Left renal cortex interstitium (tissue), 4 donors: ENCODE measurements at regions not wholly inside any gene's neighbourhood (a gene's known extent, or its start where the extent isn't known, plus 50 kb on each side); places are given as distances from the start of the nearest gene placed in this dataset.

Experiments
- DNase-seq, 4 donors: peaks; one replicate each; pipeline ENCODE4 v3.0.0-alpha.2; 2013; ENCODE audit warnings: low read depth in 4 of 4, low spot score in 2 of 4, missing footprints in 1 of 4

DNA sequence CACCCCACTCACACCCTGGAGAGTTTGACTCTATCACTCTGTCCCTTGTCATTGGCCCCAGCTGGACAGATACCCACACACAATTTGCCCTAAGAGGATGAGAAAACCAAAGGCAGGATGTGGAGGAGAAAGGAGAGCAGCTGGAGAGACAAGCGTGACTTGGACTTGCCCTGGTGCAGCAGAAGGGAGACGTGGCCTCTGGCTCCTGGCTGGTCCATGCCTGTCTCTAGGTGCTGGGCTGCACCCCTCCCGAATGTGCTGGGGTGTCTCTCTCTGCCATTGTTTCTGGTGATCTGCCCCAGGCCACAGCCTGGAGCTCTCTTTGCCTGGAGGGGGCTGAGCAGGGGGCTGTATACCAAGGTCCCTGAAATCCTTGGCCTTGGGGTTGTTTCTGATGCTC lies 88.7 kb upstream of the HDAC4 start:
- DNase-seq = no peak

DNA sequence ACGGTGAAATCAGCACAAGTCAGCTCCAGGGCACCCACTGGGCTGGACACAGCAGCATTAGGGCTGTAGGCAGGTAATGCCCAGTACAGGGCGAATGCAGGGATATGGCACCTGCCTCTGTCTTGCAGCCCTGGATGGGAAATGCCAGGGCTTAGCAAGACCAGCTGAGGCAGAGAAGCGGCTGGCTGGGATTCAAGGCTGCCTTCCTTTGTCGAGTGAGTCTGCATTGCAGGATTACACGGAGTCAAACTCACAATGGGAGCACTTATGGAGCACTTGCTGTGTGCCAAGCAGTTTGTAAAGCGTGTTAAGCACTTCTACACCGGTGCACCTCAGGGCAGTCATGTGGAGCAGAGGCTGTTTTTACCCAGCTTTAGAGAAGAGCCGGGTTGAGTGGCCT lies 87.3 kb upstream of the HDAC4 start:
- no peak for DNase-seq

DNA sequence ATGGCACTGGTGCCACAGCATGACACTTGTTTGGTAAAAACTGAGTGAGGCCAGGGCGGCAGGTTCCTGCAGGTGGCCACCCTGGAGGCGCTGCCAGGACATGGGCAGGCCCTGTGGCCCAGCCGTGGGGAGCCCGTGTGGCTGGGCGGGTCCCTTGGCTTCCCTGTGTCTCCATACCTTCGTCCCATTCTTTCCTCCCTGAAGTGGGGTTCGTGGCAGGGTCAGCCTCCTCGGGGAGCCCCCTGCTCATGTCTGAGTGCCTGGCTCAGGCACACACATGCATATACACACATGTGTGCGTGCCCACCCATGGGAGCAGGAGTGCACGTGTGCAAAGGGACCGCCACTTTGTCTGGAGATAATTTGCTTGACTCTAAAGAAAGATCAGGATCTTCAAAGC lies 86.5 kb upstream of the HDAC4 start:
- no peak for DNase-seq

DNA sequence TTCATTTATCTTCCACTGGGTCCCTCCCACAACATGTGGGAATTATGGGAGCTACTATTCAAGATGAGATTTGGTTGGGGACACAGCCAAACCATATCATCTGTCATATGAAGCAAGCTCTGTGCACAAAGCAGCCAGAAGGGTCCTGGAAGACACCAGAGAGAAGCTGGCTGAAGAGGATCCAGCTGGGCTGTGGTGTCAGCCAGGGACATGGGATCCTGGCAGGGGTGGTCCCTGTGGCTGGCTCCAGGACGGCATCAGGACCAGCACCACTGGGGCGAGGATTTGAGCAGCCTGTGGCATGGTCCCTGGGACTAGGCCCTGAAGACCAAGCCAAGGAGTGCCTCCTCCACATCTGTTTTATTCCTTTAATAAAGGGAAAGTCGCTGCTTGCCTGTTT lies 84.8 kb upstream of the HDAC4 start:
- no peak for DNase-seq

DNA sequence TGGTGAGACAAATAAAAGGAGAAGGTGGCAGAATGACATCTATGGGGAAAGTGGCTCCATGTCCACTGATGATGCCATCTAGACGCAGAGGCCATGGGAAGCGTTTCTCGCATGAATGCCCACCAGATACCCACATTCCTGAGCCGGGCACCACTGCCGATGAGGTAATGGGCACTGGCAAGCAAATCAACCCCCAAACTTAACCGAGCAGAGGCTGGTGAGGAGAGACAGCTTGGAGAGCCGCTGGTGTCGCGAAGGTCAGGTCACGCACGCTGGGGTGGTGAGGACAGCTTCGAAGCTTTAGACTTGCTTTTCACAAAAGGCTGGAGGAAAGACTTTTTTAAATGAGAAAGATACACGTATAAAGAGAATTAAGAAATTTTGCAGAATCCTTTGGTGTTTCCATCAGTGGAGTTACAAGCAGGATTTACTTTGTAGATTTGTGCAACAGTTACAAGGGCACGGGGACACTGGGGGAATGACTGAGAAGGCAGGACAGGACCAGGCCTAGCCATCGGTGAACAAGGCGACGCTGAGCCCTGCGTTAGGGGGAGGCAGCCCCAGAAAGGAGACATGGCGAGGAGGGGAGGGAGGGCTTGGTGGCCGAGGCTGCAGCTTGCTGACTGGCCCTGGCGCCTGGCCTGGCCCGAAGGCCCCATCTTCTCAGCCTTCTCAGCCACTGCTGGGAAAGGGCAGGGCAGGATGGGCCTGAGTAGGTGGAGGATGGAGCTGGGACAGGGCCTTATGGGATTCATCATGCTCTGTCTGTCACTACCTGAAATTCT lies 83.9 kb upstream of the HDAC4 start:
- no peak for DNase-seq

DNA sequence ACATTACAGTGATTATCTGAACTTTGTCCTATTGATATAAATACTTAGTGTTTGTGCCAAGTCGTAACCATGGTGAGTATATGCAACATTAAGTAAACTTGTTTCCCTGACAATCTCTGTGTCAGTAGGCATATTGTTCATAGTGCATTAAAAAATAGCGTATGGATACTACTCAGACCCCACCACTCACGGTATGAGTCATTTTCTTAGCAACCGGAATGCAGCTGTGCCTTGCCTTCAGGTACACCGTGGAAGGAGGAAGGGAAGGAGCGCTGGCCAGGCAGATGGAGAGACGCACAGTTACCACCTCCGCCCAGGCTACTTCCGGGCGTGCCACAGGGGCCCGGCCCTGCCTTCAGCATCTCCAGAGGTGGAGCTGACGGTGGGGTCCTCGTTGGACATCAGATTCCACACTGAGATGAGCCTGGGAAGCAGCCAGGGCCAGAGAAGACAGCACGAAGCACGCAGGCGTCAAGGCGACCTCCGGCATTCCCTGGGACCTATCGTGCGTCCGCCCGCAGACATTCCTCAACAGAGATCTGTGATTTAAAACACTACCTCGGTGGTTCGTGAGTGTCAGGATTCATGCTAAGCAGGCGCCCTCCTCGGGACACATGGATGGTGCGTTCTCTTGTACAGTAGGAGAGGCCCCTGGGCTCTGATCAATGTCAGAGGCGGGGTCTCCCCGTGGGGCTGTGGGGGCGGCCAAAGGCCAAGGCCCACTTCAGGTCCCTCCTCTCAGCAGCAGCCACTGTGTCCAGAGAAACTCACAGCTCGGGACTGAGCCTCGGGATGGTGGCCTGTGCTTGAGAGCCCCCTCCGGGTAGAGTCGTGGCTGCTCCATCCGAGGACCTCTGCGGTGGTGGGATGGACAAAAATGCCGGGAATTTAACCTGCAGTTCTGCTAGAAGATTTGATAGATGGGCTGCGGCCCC lies 82.2 kb upstream of the HDAC4 start:
- no peak for DNase-seq

DNA sequence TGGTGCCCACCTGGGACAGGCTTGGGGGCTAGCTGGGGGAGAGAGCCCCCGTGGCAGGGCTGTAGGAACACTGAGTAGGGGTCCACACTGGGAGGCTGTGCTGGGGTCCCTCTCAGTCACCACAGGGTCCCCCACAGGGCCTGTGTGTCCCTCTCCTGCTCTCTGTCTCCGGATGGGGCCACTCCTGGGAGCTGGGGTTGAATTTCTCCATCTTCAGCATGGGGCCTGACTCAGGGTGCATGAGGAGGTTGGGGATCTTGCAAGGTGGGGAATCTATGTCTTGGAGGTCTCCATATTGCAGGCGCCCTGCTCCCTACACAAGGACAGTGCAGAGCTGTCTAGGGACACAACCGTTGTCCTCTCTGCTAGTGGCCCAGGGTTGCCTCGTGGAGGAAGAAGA lies 78.7 kb upstream of the HDAC4 start:
- DNase-seq = no peak

DNA sequence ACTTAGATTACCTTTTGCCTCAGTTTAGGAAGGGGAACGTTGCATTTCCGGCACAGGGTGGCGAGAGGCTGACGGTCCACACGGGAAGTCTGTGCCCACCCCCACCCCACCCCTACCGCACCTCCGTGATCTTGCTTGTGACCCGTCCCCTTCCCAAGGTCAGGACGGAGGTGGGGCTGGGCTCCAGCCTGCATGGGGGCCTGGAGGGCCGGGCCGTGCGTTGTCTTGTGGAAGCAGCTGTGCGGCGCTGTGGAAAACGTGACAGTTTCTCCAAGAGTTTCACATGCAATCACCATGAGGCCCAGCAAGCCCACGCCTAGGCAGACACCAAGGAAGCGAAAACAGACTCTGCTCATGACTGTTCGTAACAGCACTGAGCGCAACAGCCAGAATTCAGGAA lies 76.8 kb upstream of the HDAC4 start:
- DNase-seq = no peak

DNA sequence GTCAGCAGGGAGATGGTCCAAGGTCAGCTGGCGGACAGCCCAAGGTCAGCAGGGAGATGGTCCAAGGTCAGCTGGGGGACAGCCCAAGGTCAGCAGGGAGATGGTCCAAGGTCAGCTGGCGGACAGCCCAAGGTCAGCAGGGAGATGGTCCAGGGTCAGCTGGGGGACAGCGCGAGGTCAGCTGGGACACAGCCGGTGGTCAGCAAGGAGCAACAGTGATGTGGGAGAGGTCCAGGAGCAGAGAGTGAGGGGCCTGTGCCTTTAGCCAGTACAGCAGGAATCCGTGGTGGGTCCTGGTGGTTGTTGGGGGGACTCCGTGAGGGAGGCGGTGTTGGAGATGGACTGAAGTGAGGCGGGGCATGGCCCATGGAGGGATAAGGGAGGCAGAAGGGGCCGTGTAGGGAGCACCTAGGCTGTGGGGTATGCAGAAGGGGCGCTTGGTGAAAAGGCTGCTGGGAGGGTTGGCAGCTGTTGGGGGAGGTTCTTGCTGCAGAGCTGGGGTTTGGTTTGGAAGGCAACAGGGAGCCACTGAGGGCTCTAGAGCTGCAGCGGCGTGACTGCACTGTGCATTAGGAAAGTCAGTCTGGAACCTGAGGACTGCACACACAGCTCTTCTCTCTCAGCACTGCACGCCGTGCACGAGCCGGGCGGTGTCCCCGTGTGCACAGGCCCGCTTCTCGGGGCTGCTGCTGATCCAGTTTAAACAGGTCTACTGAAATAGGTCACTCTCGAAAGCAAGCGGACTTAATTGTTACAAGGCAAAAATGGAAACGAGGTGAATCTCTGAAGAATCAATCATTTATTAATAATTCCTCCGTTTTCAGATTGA lies 76.2 kb upstream of the HDAC4 start:
- DNase-seq = no peak

DNA sequence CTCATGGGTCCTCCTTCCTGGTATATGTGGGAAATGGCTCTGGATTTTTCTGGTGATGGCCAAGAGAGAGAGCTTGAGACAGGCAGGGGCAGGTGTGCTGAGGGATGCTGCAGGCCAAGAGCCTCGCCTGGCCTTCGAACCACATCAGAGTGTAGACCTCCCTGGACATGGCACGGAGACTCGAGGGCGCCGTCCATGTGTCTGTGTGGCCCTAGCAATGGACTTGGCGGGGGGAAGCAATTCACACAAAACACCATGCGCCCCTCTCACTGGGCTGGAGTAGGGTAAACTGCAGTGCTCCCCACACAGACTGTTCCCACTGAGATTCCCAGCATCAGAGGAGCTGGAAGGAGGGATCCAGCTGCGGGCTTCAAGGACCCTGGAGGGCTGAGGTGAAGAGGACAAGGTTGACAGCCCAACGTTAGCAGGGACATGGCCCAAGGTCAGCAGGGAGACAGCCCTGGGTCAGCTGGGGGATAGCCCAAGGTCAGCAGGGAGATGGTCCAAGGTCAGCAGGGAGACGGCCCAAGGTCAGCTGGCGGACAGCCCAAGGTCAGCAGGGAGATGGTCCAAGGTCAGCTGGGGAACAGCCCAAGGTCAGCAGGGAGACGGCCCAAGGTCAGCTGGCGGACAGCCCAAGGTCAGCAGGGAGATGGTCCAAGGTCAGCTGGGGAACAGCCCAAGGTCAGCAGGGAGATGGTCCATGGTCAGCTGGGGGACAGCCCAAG lies 75.4 kb upstream of the HDAC4 start:
- DNase-seq = no peak

DNA sequence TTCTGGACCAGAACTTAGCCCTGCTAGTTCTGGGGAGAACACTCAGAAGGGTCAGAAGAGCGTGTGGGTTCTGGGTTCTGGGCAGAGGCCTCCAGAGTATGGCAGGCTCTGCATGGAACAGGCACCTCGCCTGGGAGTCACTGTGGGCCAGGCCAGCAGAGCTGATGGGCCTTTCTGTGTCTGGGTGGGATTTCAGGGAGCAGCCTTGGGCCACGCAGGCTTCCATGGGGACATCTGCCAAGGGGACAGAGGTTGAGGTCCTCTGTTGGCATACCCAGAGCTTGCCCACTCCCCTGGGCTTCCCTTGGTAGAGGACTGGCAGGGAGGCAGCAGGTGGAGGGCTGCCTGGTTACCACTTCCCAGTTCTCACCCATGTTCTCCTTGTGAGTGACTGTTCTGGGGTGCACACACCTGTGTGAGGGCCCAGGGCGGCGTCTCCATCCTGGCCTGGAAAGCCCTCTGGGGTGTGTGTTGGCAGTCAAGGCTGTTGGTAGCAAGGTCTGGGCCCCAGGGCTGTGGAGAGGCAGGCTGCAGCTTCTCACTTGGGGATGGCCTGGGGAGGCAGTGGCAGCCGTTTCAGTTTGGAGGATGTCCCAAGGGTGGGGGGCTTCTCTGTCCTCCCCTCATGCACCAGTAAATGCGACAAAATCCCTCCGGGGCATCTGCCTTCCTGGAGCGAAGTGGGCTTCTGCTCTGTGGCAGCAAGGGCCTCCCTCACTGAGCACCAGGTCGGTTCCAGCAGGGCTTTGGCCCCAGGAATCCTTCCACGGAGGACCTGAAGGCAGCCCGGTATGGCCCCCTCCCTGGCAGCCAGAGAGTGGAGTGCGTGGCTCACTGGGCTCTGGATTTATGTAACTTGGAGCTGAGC lies 74.6 kb upstream of the HDAC4 start:
- DNase-seq = no peak

DNA sequence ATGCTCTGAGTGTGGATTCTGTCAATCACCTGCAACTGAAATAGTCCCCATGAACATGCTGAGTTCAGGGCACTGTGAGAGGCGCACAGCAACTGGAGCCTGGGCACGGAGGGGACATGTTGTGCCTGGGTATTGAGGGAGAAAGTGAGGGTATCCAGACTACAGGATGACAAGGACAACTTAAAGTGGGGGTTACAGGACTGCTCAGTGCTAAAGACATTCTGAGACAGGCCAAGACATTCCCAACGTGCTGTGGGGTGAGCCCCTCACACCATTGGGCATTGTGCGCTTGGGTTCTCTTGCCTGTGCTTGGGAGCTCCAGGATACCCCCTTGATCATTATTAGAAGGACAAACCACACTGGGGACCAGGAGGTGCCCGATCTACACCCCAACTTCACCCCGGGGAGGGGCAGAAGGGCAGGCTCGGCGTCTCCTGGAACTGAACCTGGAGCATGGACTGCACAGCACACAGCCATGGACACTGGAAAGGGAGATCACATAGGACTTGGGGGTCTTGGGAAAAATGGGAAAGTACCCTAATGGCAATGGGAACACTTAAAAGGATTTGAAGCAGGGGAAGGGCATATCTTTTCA lies 72.5 kb upstream of the HDAC4 start:
- no peak for DNase-seq

DNA sequence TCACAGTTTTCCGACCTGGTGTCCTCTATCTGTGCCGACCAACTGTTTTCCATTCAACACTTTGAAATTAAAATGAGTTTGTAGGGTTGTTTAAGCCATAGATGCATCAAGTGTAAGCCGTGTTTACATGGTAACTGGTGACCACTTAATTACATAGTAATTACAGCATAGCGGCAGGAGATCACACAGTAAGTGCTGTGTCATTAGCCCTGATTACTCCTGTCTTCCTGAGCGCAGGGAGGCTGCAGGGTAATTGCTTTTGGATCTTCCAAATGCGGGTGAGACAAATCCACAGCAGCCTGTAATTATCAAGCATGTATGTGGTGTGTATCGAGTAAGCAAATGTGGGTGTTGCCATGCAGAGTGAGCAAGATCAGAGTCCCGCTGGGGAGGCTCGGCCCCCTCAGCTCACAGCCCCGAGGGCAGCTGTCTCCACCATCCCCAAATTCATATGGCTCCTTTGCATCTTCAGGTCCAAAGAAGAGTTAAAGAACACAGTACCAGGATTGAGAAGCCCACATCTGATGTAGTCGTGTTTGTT lies 71.5 kb upstream of the HDAC4 start:
- DNase-seq = no peak

DNA sequence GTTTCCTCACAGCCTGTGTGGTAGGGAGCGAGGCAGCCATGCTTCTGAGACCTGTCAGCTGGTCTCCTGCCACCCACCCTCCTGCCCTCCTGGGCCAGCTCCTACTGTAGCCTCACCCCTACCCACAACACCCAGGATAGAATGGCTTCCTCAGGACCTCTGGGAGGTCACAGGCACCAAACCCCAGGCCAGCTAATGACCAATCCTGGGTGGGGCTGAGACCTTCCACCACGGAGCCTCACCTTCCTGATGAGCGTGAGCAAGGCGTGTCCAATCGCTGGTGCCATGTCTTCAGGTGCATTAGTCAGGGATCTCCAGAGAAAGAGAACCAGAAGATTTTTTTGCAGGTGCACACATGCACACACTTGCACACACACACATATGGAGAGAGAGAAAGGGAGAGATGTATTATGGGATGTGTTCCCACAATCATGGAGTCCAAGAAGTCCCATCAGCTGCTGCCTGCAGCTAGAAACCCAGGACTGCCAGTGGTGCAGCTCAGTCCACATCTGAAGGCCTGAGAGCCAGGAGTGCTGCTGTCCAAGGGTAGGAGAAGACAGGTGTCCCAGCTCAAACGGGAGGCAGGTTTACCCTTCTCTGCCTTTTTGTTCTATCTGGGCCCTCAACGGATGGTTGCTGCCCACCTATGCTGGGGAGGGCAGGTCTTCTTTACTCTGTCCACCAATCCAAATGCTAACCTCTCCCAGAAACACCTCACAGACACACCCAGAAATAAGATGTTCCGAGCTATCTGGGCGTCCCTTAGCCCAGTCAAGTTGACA lies 70.4 kb upstream of the HDAC4 start:
- DNase-seq = no peak

DNA sequence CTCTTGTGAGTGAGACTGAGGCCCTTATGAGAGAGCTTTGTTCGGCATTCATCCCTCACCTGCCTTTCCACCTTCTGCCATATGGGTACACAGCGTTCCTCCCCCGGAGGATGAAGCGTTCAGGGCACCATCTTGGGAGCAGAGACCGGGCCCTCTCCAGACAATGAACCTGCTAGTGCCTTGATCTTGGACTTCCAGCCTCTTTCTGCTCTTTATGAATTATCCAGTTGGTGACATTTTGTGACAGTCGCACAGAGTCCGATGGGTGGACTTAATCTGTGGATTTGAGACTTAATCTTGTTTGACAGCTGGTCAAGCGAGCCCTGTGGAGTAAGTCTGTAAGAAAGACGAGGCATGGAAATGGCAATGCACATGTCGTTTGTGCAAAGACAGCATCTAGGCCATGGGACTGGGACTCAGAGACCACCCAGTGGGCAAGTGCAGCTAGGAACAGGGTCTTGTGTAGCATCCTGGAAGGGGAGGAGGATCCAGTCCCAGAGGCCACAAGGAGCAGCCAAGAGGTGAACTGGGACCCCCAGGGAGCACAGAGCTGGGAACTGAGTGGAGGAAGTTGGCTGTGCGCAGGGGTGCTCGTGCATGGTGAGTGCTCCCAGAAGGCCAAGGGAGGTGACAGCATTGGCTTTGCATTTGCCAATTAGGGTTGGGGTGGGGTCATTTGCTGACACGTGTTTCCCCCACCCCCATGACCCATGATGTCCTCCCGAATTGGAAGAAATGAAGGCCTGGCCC lies 69.5 kb upstream of the HDAC4 start:
- no peak for DNase-seq

DNA sequence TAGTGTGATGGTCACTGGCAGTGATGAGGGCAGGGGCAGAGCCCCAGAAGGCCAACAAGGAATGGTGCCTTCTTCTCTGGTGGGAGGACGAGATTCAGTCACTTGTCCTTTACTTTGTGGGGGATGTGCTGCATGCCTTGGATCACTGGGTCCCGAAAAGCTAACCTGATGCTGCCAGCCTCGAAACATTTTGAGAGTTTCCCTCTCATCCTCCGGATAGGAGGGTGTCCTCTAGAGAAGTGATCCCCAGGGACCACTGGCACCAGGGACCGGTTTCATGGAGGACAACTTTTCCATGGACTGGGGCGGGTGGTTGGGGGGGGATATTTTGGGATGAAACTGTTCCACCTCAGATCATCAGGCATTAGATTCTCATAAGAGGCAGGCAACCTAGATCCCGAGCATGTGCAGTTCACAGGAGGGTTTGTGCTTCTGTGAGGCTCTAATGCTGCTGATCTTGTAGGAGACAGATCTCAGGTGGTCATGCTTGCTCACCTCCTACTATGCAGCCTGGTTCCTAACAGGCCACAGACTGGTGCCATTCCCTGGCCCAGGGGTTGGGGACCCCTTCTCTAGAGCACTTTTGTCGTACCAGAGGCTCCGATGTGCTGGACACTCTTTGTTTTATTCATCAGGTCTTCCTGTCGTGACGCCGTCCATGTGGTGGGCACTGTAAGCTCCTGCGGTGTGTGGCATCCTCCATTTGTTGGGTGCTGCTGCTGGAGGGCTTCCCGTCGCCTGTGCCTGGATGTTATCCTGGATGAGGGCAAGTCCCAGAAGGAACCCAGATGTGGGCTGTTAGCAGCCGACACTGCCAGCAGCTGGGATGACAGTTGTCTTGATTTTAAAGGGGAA lies 68.5 kb upstream of the HDAC4 start:
- no peak for DNase-seq
